Central memory CD8-positive, alpha-beta T cell (primary cell): ENCODE measurements at regions not wholly inside any gene's neighbourhood (a gene's known extent, or its start where the extent isn't known, plus 50 kb on each side); places are given as distances from the start of the nearest gene placed in this dataset.

ENCODE experiments used
- ATAC-seq: fragments of 150-1000 bp; cut with Tn5 transposase; replicated peaks from 2 replicates; pipeline ENCODE4 v1.10.0; 2022; ENCODE audit warnings: mild to moderate bottlenecking, moderate FRiP score, moderate number of reproducible peaks; ENCODE audit not compliant: poor library complexity, severe bottlenecking; ENCODE audit errors: extremely low read depth
- DNase-seq, 2 donors: peaks; one replicate each; pipeline ENCODE4 v3.0.0; 2021; ENCODE audit warnings: low spot score in 2 of 2
- H3K27ac Mint-ChIP-seq: one replicate; pipeline ENCODE4 v1.8.0; 2022; ENCODE audit warnings: low read depth, mild to moderate bottlenecking, moderate library complexity, mixed read lengths
- H3K27me3 Mint-ChIP-seq: one replicate; pipeline ENCODE4 v1.8.0; 2022; ENCODE audit warnings: mixed read lengths
- H3K36me3 Mint-ChIP-seq: one replicate; pipeline ENCODE4 v1.8.0; 2022; ENCODE audit warnings: mild to moderate bottlenecking, moderate library complexity, mixed read lengths; ENCODE audit not compliant: insufficient read depth
- H3K4me1 Mint-ChIP-seq: one replicate; pipeline ENCODE4 v1.8.0; 2022; ENCODE audit warnings: mixed read lengths
- H3K4me3 Mint-ChIP-seq: one replicate; pipeline ENCODE4 v1.8.0; 2022; ENCODE audit warnings: mild to moderate bottlenecking, moderate library complexity, mixed read lengths
- H3K9me3 Mint-ChIP-seq: one replicate; pipeline ENCODE4 v1.8.0; 2022; ENCODE audit warnings: mixed read lengths

GRCh38 chr2:75287624-75288316 is 88.5 kb upstream of the TACR1 start:
- no peak for ATAC-seq
- Mint-ChIP-seq H3K9me3 (peaks cover 9% of the 10 kb centered on the region), H3K36me3 (no peaks in the 10 kb centered on the region)

GRCh38 chr2:75284345-75284744 is 85.0 kb upstream of the TACR1 start:
- Mint-ChIP-seq H3K9me3 (peaks cover 5% of the 10 kb centered on the region), H3K36me3 (no peaks in the 10 kb centered on the region), H3K27me3 (peaks cover 19% of the 10 kb centered on the region), H3K27ac (no peak overlapping the region), H3K4me1 (no peaks in the 10 kb centered on the region), H3K4me3 (no peak overlapping the region)
- no peak for ATAC-seq
- DNase-seq: no peak

More at GRCh38 chr2:75287624-75288316, 88.5 kb upstream of the TACR1 start:
- Mint-ChIP-seq H3K27me3 (peaks cover 29% of the 10 kb centered on the region), H3K27ac (no peak overlapping the region), H3K4me3 (no peak overlapping the region), H3K4me1 (no peaks in the 10 kb centered on the region)
- DNase-seq: no peak

DNA sequence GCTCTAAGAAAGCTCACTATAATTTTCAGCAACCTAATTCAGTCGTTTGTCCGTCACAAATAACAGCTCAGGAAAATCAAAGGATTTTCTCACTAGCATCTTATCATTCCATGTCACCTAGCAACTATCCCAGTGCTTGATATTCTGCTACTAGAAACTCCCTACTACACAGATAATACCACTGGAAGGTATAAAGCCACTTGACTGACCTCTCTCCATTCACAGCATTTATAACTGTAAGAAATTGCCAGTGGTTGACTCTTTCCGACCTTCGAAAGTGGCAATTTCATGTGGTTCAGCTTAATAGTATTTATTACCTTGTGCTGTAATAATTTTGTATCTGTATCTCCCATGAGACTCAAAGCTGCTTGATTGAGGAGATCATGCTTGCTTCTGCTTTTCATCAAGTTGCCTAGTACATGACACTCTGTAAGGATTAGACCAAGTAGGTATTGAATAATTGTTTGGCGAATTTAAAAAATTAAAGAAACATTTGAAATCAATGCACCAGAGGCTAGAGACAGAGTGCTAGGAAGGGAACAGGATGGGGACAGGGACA is 79.6 kb upstream of the TACR1 start:
- Mint-ChIP-seq H3K4me1 (no peaks in the 10 kb centered on the region), H3K36me3 (no peaks in the 10 kb centered on the region)

GRCh38 chr2:75278314-75278713 is 79.0 kb upstream of the TACR1 start:
- no peak overlapping the region for H3K4me3 Mint-ChIP-seq
- no peak overlapping the region for H3K27ac Mint-ChIP-seq
- DNase-seq (no peak), ATAC-seq (no peak)
- no peaks in the 10 kb centered on the region for H3K4me1 Mint-ChIP-seq
- peaks cover 16% of the 10 kb centered on the region for H3K27me3 Mint-ChIP-seq
- H3K36me3 Mint-ChIP-seq: no peaks in the 10 kb centered on the region
- H3K9me3 Mint-ChIP-seq: peaks cover 13% of the 10 kb centered on the region

More for the DNA sequence above, 79.6 kb upstream of the TACR1 start:
- DNase-seq: no peak
- no peak overlapping the region for H3K4me3 Mint-ChIP-seq
- no peak overlapping the region for H3K27ac Mint-ChIP-seq
- H3K9me3 Mint-ChIP-seq: peaks cover 13% of the 10 kb centered on the region
- no peak for ATAC-seq
- peaks cover 12% of the 10 kb centered on the region for H3K27me3 Mint-ChIP-seq

GRCh38 chr2:75277111-75277510 is 77.8 kb upstream of the TACR1 start:
- Mint-ChIP-seq H3K36me3 (no peaks in the 10 kb centered on the region), H3K4me1 (no peaks in the 10 kb centered on the region)

GRCh38 chr2:75276093-75277029 is 77.0 kb upstream of the TACR1 start:
- DNase-seq (no peak), ATAC-seq (no peak)
- no peaks in the 10 kb centered on the region for H3K4me1 Mint-ChIP-seq

More at GRCh38 chr2:75277111-75277510, 77.8 kb upstream of the TACR1 start:
- no peak for DNase-seq
- no peak for ATAC-seq
- peaks cover 28% of the 10 kb centered on the region for H3K27me3 Mint-ChIP-seq
- H3K27ac Mint-ChIP-seq: no peak overlapping the region
- peaks cover 21% of the 10 kb centered on the region for H3K9me3 Mint-ChIP-seq
- H3K4me3 Mint-ChIP-seq: no peak overlapping the region

DNA sequence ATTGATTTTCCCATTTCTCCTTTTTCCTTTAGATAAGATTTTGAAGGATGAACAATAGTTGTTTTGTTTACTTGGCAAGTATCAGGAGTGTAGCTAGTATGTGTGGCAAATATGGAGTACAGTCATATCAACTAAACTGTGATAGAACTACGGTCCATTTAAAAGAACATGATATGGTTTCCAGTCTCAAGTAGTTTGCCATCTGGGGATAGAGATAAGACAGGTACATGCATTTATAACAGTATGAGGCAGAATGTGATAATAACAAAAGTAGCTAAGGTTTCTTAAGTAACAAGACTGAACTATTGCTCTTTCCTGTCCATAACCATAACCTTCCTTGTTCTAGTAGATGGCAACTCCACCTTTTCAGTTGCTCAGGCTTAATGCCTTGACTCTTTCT is 75.6 kb upstream of the TACR1 start:
- H3K27ac Mint-ChIP-seq: no peak overlapping the region
- H3K4me1 Mint-ChIP-seq: no peaks in the 10 kb centered on the region
- H3K9me3 Mint-ChIP-seq: peaks cover 16% of the 10 kb centered on the region
- DNase-seq (no peak), ATAC-seq (no peak)
- peaks cover 28% of the 10 kb centered on the region for H3K27me3 Mint-ChIP-seq
- no peaks in the 10 kb centered on the region for H3K36me3 Mint-ChIP-seq
- no peak overlapping the region for H3K4me3 Mint-ChIP-seq

More at GRCh38 chr2:75276093-75277029, 77.0 kb upstream of the TACR1 start:
- Mint-ChIP-seq H3K27ac (no peak overlapping the region), H3K4me3 (no peak overlapping the region), H3K36me3 (no peaks in the 10 kb centered on the region), H3K27me3 (peaks cover 28% of the 10 kb centered on the region), H3K9me3 (peaks cover 16% of the 10 kb centered on the region)

GRCh38 chr2:75268112-75268511 is 68.8 kb upstream of the TACR1 start:
- H3K4me3 Mint-ChIP-seq: no peak overlapping the region

GRCh38 chr2:75261923-75262322 is 62.6 kb upstream of the TACR1 start:
- DNase-seq (no peak), ATAC-seq (no peak)
- Mint-ChIP-seq H3K9me3 (peaks cover 23% of the 10 kb centered on the region), H3K27me3 (no peaks in the 10 kb centered on the region), H3K4me3 (no peak overlapping the region), H3K4me1 (no peaks in the 10 kb centered on the region), H3K27ac (no peak overlapping the region), H3K36me3 (no peaks in the 10 kb centered on the region)

More at GRCh38 chr2:75268112-75268511, 68.8 kb upstream of the TACR1 start:
- Mint-ChIP-seq H3K4me1 (no peaks in the 10 kb centered on the region), H3K36me3 (no peaks in the 10 kb centered on the region), H3K27ac (no peak overlapping the region), H3K9me3 (peaks cover 15% of the 10 kb centered on the region), H3K27me3 (peaks cover 10% of the 10 kb centered on the region)
- DNase-seq: no peak
- ATAC-seq: no peak

DNA sequence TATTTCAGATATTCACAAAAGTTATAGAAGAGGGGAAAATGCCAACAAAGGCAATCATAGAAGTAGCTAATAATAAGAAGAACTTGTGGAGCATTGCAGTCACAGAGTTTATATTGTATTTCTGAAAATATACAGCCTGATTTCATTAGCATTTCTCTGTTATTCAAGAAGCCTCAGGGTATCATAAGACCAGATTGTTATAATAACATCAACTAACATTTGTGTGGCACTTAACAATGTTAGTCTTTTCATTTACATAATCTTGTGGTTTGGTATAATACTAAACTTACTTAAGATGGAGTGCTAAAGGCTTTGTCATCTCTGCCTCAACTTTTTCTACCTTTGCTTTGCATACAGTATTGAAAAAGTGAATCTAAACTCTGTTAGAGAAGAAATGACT is 61.6 kb upstream of the TACR1 start:
- no peak for ATAC-seq
- H3K4me1 Mint-ChIP-seq: no peaks in the 10 kb centered on the region
- H3K27ac Mint-ChIP-seq: no peak overlapping the region
- H3K27me3 Mint-ChIP-seq: no peaks in the 10 kb centered on the region
- no peaks in the 10 kb centered on the region for H3K36me3 Mint-ChIP-seq
- H3K9me3 Mint-ChIP-seq: peaks cover 23% of the 10 kb centered on the region
- H3K4me3 Mint-ChIP-seq: no peak overlapping the region
- DNase-seq: no peak

DNA sequence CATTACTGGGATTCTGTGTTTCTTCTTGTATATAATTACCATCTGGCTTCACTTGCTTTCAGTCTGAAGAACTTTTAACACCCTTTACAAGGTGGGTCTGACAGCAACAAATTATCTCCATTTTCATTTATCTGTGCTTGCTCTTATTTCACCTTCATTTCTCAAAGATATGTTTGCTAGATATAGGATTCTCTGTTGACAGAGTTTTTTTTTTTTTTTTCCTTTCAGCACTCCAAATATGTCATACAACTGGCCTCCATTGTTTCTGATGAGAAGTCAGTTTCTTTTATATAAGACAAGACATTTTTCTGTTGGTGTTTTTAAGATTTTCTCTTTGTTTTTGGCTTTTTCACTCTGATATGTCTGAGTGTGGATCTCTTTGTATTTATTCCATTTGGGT is 59.3 kb upstream of the TACR1 start:
- no peaks in the 10 kb centered on the region for H3K4me1 Mint-ChIP-seq

DNA sequence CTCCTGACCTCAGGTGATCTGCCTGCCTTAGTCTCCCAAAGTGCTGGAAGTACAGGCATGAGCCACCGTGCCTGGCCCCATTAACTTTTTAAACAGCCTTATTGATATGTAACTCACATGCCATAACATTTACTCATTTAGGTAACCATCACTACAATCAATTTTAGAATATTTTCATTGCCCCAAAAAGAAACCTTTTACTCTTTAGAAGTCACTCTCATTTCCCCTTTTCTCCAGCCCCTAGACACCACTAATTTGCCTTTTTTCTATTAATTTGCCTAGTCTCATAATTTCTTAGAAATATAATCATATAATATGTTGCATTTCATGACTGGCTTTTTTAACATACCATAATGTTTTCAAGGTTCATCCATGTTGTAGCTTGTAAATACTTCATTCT is 57.2 kb upstream of the TACR1 start:
- H3K36me3 Mint-ChIP-seq: no peaks in the 10 kb centered on the region
- DNase-seq: no peak
- H3K4me1 Mint-ChIP-seq: no peaks in the 10 kb centered on the region
- no peak overlapping the region for H3K4me3 Mint-ChIP-seq
- no peak overlapping the region for H3K27ac Mint-ChIP-seq
- H3K27me3 Mint-ChIP-seq: peaks cover 9% of the 10 kb centered on the region
- H3K9me3 Mint-ChIP-seq: no peaks in the 10 kb centered on the region
- ATAC-seq: no peak

More for the DNA sequence above, 59.3 kb upstream of the TACR1 start:
- H3K36me3 Mint-ChIP-seq: no peaks in the 10 kb centered on the region
- DNase-seq: no peak
- H3K27me3 Mint-ChIP-seq: peaks cover 9% of the 10 kb centered on the region
- H3K27ac Mint-ChIP-seq: no peak overlapping the region
- no peak for ATAC-seq
- H3K4me3 Mint-ChIP-seq: no peak overlapping the region
- H3K9me3 Mint-ChIP-seq: peaks cover 13% of the 10 kb centered on the region
